Lung microvascular endothelial cell (primary cell): ENCODE measurements at regions not wholly inside any gene's neighbourhood (a gene's known extent, or its start where the extent isn't known, plus 50 kb on each side); places are given as distances from the start of the nearest gene placed in this dataset.
A peak's percentile ranks its signal among the peaks of the same experiment; 100 is the strongest.

Source experiments
- DNase-seq, 2 donors: peaks; one replicate each; pipeline versions ENCODE4 v3.0.0 to v3.0.0-alpha.2; 2010; ENCODE audit warnings: low read depth in 2 of 2

GRCh38 chrX:10288373-10288975, 131.7 kb downstream of the CLCN4 start:
- no peak for DNase-seq

GRCh38 chrX:10296576-10296975, 139.8 kb downstream of the CLCN4 start:
- DNase-seq = no peak

GRCh38 chrX:10310511-10310910, 153.7 kb downstream of the CLCN4 start:
- no peak for DNase-seq

GRCh38 chrX:10314530-10315104, 157.8 kb downstream of the CLCN4 start:
- DNase-seq = no peak

- DNase-seq = no peak
Observed at GRCh38 chrX:10325611-10326010, 168.8 kb downstream of the CLCN4 start.

GRCh38 chrX:10326578-10326977, 169.8 kb downstream of the CLCN4 start:
- DNase-seq = peak; percentile 0 to 37

GRCh38 chrX:10327651-10328050, 170.9 kb downstream of the CLCN4 start:
- no peak for DNase-seq

- no peak for DNase-seq
Observed at GRCh38 chrX:10329984-10330383, 173.2 kb downstream of the CLCN4 start.

- no peak for DNase-seq
Observed at GRCh38 chrX:10341309-10341708, 184.5 kb downstream of the CLCN4 start.

- DNase-seq = no peak
Observed at GRCh38 chrX:10350221-10350620, 193.4 kb downstream of the CLCN4 start.

GRCh38 chrX:10350981-10351380, 194.2 kb downstream of the CLCN4 start:
- DNase-seq = no peak

- DNase-seq = no peak
Observed at GRCh38 chrX:10352536-10352935, 195.8 kb downstream of the CLCN4 start.

- DNase-seq = no peak
Observed at GRCh38 chrX:10356979-10357378, 200.2 kb downstream of the CLCN4 start.

GRCh38 chrX:10358958-10359357, 202.2 kb downstream of the CLCN4 start:
- DNase-seq = no peak

GRCh38 chrX:10360116-10360515, 203.3 kb downstream of the CLCN4 start:
- DNase-seq = peak in 1 of 2 donors; percentile 29

- peak in 1 of 2 donors; percentile 70 for DNase-seq
Observed at GRCh38 chrX:10365532-10366265, 208.9 kb downstream of the CLCN4 start.

- DNase-seq = peak in 1 of 2 donors; percentile 6
Observed at GRCh38 chrX:10367406-10367805, 210.6 kb downstream of the CLCN4 start.

- no peak for DNase-seq
Observed at GRCh38 chrX:10370976-10371375, 214.2 kb downstream of the CLCN4 start.

- DNase-seq = no peak
Observed at GRCh38 chrX:10377427-10377826, 220.7 kb downstream of the CLCN4 start.

GRCh38 chrX:10379878-10380277, 223.1 kb downstream of the CLCN4 start:
- DNase-seq = peak in 1 of 2 donors; percentile 11

GRCh38 chrX:10380300-10380699, 223.5 kb downstream of the CLCN4 start:
- DNase-seq = no peak

GRCh38 chrX:10381193-10381592, 224.4 kb downstream of the CLCN4 start:
- DNase-seq = no peak

- no peak for DNase-seq
Observed at GRCh38 chrX:10387011-10387410, 230.2 kb downstream of the CLCN4 start.
